GM23338 (cell line): ENCODE measurements at regions not wholly inside any gene's neighbourhood (a gene's known extent, or its start where the extent isn't known, plus 50 kb on each side); places are given as distances from the start of the nearest gene placed in this dataset.

Experiments
- ATAC-seq: fragments of 200-7000 bp; cut with Tn5 transposase; 3 replicates; pipeline ENCODE4 v1.9.1; 2020
- DNase-seq: peaks from one replicate; pipeline ENCODE4 v3.0.0-alpha.2; 2015; ENCODE audit warnings: low spot score
- H2AFZ ChIP-seq: fragments of 200-600 bp; sonication (generic); 2 replicates; pipeline ENCODE4 v1.8.0; 2016; ENCODE audit warnings: antibody characterized with exemption, mild to moderate bottlenecking, moderate library complexity
- H3F3A ChIP-seq: fragments of 200-600 bp; sonication (generic); replicated peaks from 2 replicates; pipeline ENCODE4 v1.8.0; 2017; ENCODE audit warnings: antibody characterized with exemption, mixed run types, low read depth
- H3K27ac ChIP-seq: fragments of 200-600 bp; sonication (generic); 2 replicates; pipeline ENCODE4 v1.6.1; 2016; ENCODE audit warnings: low read depth
- H3K27me3 ChIP-seq: fragments of 200-600 bp; sonication (generic); 2 replicates; pipeline ENCODE4 v1.8.0; 2016; ENCODE audit warnings: mild to moderate bottlenecking, mixed run types, moderate library complexity; ENCODE audit not compliant: insufficient read depth
- H3K36me3 ChIP-seq: fragments of 200-600 bp; sonication (generic); 2 replicates; pipeline ENCODE4 v1.8.0; 2016; ENCODE audit warnings: mild to moderate bottlenecking; ENCODE audit not compliant: insufficient read depth
- H3K4me1 ChIP-seq: fragments of 200-600 bp; sonication (generic); 2 replicates; pipeline ENCODE4 v1.8.0; 2016; ENCODE audit warnings: mild to moderate bottlenecking, moderate library complexity; ENCODE audit not compliant: insufficient read depth
- H3K4me2 ChIP-seq: fragments of 200-600 bp; sonication (generic); 2 replicates; pipeline ENCODE4 v1.7.1; 2017; ENCODE audit warnings: mixed run types
- H3K4me3 ChIP-seq: fragments of 200-600 bp; sonication (generic); 2 replicates; pipeline ENCODE4 v1.6.1; 2016; ENCODE audit warnings: mixed run types
- H3K79me2 ChIP-seq: fragments of 200-600 bp; sonication (generic); replicated peaks from 2 replicates; pipeline ENCODE4 v1.8.0; 2017; ENCODE audit warnings: mild to moderate bottlenecking; ENCODE audit not compliant: insufficient read depth
- H3K9me2 ChIP-seq: fragments of 200-600 bp; sonication (generic); 2 replicates; pipeline ENCODE4 v1.8.0; 2017; ENCODE audit not compliant: insufficient read depth
- H4K20me1 ChIP-seq: fragments of 200-600 bp; sonication (generic); replicated peaks from 2 replicates; pipeline ENCODE4 v1.8.0; 2017; ENCODE audit warnings: mild to moderate bottlenecking; ENCODE audit not compliant: insufficient read depth
- H3K27ac Mint-ChIP-seq: 2 replicates; pipeline ENCODE4 v1.8.0; 2020; ENCODE audit warnings: inconsistent platforms, mild to moderate bottlenecking, moderate library complexity, mixed read lengths
- H3K27me3 Mint-ChIP-seq: 3 replicates; pipeline ENCODE4 v1.8.0; 2022; ENCODE audit warnings: low read depth, mild to moderate bottlenecking, moderate library complexity, mixed read lengths, inconsistent platforms; ENCODE audit not compliant: insufficient read depth, poor library complexity
- H3K36me3 Mint-ChIP-seq: 3 replicates; pipeline ENCODE4 v1.8.0; 2021; ENCODE audit warnings: low read depth, mild to moderate bottlenecking, inconsistent platforms, moderate library complexity, mixed read lengths
- H3K4me1 Mint-ChIP-seq: 3 replicates; pipeline ENCODE4 v1.8.0; 2020; ENCODE audit warnings: mild to moderate bottlenecking, inconsistent platforms, mixed read lengths
- H3K4me3 Mint-ChIP-seq: 3 replicates; pipeline ENCODE4 v1.8.0; 2021; ENCODE audit warnings: moderate library complexity, mild to moderate bottlenecking, inconsistent platforms, mixed read lengths
- H3K9me3 Mint-ChIP-seq: 3 replicates; pipeline ENCODE4 v1.8.0; 2020; ENCODE audit warnings: moderate library complexity, mild to moderate bottlenecking, inconsistent platforms, mixed read lengths
- CREB1 ChIP-seq: fragments of 250-450 bp; sonication (Bioruptor Pico); IDR thresholded peaks from 2 replicates; pipeline ENCODE4 v1.5.0; 2020; ENCODE audit warnings: low read depth, mild to moderate bottlenecking, moderate library complexity
- EZH2phosphoT487 ChIP-seq: fragments of 200-600 bp; sonication (generic); IDR thresholded peaks from one replicate; pipeline ENCODE4 v1.8.1; 2018; ENCODE audit warnings: antibody characterized with exemption; ENCODE audit not compliant: unreplicated experiment
- JUNB ChIP-seq: IDR thresholded peaks from one replicate; pipeline ENCODE4 v1.6.1; 2016; ENCODE audit warnings: antibody characterized with exemption; ENCODE audit not compliant: unreplicated experiment
- NANOG ChIP-seq: IDR thresholded peaks from 2 replicates; pipeline ENCODE4 v1.6.1; 2016; ENCODE audit warnings: antibody characterized with exemption, borderline replicate concordance
- POLR2AphosphoS5 ChIP-seq: IDR thresholded peaks from 2 replicates; pipeline ENCODE4 v1.6.1; 2016; ENCODE audit warnings: antibody characterized with exemption, low read depth
- STAT1 ChIP-seq: IDR thresholded peaks from one replicate; pipeline ENCODE4 v1.6.1; 2016; ENCODE audit warnings: antibody characterized with exemption; ENCODE audit not compliant: unreplicated experiment
- ZNF331 ChIP-seq: fragments of 250-450 bp; sonication (Bioruptor Pico); IDR thresholded peaks from 2 replicates; pipeline ENCODE4 v1.5.0; 2020; ENCODE audit warnings: low read depth, mild to moderate bottlenecking, moderate library complexity
- TF ChIP-seq, protein P1 (sequence below): fragments of 250-450 bp; sonication (Bioruptor Pico); IDR thresholded peaks from 2 replicates; pipeline ENCODE4 v1.5.0; 2020; ENCODE audit warnings: mild to moderate bottlenecking, moderate library complexity

DNA sequence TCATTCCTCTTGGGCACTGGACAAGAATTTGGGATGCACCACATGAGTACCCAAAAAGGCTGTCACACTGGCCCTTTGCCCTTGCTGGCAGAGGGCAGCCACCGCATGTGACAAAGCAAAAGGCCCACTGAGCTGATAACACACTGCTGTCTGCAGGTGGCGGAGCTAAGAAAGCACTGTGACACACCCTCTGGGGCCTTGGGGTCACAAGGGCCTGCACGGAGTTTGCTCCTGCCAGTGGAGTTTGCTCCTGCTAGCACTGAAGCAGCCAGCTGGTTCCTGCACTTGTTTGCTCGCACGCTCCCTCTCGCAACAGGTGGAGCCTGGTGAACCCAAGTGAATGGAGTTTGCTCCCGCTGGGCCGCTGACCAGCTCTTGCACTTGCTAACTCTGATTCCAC, 132.6 kb downstream of the LCA5 start:
- Histone ChIP-seq H2AFZ (peak overlapping the region; percentile 83; the same call in 1 of the 2 replicates), H3K4me1 (no peaks in the 10 kb centered on the region), H3K4me3 (no peak overlapping the region), H3F3A (no peaks in the 10 kb centered on the region), H3K9me2 (peaks cover 4% of the 10 kb centered on the region; the same call in 1 of the 2 replicates), H3K27me3 (no peaks in the 10 kb centered on the region), H4K20me1 (no peaks in the 10 kb centered on the region), H3K79me2 (no peaks in the 10 kb centered on the region), H3K4me2 (no peak overlapping the region), H3K27ac (no peak overlapping the region), H3K36me3 (no peaks in the 10 kb centered on the region)
- Mint-ChIP-seq H3K27me3 (peaks cover 5% of the 10 kb centered on the region), H3K4me3 (no peak overlapping the region), H3K9me3 (peaks cover 8% of the 10 kb centered on the region; the same call in 2 of the 3 replicates), H3K27ac (no peak overlapping the region), H3K4me1 (no peaks in the 10 kb centered on the region; the same call in 2 of the 3 replicates), H3K36me3 (0 out of 3 replicates have a peak, but pooled peaks cover 8% of the 10 kb centered on the region)
- DNase-seq (no peak), ATAC-seq (no peak; the same call in 2 of the 3 replicates)
- TF ChIP-seq JUNB (no peak), CREB1 (CRISPR knock-in tag) (no peak), NANOG (no peak), POLR2AphosphoS5 (no peak), STAT1 (no peak), EZH2phosphoT487 (no peak), ZNF331 (CRISPR knock-in tag) (no peak)
- TF ChIP-seq, protein P1, sequence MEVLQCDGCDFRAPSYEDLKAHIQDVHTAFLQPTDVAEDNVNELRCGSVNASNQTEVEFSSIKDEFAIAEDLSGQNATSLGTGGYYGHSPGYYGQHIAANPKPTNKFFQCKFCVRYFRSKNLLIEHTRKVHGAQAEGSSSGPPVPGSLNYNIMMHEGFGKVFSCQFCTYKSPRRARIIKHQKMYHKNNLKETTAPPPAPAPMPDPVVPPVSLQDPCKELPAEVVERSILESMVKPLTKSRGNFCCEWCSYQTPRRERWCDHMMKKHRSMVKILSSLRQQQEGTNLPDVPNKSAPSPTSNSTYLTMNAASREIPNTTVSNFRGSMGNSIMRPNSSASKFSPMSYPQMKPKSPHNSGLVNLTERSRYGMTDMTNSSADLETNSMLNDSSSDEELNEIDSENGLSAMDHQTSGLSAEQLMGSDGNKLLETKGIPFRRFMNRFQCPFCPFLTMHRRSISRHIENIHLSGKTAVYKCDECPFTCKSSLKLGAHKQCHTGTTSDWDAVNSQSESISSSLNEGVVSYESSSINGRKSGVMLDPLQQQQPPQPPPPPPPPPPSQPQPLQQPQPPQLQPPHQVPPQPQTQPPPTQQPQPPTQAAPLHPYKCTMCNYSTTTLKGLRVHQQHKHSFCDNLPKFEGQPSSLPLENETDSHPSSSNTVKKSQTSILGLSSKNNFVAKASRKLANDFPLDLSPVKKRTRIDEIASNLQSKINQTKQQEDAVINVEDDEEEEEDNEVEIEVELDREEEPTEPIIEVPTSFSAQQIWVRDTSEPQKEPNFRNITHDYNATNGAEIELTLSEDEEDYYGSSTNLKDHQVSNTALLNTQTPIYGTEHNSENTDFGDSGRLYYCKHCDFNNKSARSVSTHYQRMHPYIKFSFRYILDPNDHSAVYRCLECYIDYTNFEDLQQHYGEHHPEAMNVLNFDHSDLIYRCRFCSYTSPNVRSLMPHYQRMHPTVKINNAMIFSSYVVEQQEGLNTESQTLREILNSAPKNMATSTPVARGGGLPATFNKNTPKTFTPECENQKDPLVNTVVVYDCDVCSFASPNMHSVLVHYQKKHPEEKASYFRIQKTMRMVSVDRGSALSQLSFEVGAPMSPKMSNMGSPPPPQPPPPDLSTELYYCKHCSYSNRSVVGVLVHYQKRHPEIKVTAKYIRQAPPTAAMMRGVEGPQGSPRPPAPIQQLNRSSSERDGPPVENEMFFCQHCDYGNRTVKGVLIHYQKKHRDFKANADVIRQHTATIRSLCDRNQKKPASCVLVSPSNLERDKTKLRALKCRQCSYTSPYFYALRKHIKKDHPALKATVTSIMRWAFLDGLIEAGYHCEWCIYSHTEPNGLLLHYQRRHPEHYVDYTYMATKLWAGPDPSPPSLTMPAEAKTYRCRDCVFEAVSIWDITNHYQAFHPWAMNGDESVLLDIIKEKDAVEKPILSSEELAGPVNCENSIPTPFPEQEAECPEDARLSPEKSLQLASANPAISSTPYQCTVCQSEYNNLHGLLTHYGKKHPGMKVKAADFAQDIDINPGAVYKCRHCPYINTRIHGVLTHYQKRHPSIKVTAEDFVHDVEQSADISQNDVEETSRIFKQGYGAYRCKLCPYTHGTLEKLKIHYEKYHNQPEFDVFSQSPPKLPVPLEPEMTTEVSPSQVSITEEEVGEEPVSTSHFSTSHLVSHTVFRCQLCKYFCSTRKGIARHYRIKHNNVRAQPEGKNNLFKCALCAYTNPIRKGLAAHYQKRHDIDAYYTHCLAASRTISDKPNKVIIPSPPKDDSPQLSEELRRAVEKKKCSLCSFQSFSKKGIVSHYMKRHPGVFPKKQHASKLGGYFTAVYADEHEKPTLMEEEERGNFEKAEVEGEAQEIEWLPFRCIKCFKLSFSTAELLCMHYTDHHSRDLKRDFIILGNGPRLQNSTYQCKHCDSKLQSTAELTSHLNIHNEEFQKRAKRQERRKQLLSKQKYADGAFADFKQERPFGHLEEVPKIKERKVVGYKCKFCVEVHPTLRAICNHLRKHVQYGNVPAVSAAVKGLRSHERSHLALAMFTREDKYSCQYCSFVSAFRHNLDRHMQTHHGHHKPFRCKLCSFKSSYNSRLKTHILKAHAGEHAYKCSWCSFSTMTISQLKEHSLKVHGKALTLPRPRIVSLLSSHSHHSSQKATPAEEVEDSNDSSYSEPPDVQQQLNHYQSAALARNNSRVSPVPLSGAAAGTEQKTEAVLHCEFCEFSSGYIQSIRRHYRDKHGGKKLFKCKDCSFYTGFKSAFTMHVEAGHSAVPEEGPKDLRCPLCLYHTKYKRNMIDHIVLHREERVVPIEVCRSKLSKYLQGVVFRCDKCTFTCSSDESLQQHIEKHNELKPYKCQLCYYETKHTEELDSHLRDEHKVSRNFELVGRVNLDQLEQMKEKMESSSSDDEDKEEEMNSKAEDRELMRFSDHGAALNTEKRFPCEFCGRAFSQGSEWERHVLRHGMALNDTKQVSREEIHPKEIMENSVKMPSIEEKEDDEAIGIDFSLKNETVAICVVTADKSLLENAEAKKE (CRISPR knock-in tag): no peak
